ENCODE measurements at regions not wholly inside any gene's neighbourhood (a gene's known extent, or its start where the extent isn't known, plus 50 kb on each side); places are given as distances from the start of the nearest gene placed in this dataset.
"Not testable (repeated sequence)": the region's sequence is repeated elsewhere in the genome, so short reads cannot be mapped to it uniquely, and the experiment has no call there.

DNA sequence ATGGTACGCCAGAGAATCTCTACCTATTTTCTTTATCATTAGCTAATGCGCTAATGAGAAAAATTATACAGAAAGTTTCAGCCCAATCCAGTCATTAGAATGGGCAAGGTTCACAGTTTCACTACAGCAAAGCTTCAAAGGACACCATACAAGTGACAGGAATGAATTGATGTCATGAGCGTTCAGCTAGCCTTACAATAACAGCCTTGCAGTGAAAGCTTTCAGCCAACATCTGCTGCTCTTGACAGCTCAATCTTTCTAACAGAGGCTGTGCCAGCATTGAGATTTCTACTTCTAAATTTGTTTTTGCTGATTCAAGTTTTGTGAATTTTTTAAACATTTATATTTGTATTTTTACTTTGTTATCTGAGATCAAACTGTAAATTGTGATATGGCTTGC lies 302.4 kb upstream of the FAM174A start:
- no peak for DNase-seq (ENCODE audit: low read depth in 2 of 2)

DNA sequence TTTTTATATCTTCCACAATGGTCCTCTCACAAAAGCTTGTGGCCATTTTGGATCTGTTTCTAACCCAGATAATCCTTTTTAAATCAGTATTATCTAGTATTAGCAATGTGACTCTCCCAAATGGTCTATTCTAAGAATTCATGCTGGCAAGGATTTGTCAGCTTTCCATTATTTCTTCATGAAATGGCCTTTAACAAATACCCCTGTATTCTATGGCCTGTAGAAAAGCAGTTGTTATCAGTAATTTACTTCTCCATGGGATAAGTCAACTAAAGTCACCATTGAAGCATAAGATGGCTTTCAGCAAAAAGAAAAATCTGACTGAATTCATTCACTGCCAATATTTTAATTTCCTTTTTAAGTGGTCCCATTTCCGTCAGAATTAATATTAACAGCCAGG lies 346.4 kb upstream of the FAM174A start:
- DNase-seq (ENCODE audit: low read depth in 2 of 2) = no peak

DNA sequence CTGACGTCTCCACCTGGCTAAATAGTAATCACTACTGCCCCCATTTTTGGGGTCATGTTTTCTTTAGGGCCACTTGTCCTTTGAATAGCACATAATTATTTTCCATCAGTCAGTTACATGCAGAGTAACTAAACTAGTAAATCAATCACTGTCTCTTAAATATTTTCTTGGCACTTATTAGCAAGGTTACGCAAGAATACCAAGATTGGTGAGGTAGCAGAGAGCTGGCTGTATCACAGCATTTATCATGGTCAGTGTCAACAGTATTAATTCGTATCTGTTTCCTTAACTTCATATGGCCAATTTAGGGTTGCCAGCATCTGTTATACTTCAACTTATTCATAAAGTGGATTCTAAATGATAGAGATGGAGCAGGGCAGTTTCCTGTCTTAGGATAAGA lies 346.8 kb upstream of the FAM174A start:
- no peak for DNase-seq (ENCODE audit: low read depth in 2 of 2)

DNA sequence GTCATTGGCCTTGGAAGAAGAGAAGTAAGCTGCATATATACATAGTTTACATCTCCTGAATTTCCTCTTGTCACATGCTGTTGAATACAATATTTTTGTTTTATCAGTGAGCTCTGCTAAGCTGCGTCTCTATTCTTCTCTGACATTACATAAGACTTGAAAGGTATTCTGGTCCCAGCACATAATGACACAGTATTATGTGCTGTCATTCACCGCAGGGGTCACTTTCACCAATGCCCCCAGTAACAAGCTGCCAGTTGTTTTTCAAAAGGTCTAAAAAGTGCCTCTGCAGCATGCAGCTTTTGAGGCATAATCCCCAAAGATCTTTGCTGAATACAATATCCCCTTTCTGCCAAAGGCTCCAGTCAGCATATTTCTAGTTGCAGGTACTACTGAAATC lies 349.0 kb upstream of the FAM174A start:
- no peak for DNase-seq (ENCODE audit: low read depth in 2 of 2)

DNA sequence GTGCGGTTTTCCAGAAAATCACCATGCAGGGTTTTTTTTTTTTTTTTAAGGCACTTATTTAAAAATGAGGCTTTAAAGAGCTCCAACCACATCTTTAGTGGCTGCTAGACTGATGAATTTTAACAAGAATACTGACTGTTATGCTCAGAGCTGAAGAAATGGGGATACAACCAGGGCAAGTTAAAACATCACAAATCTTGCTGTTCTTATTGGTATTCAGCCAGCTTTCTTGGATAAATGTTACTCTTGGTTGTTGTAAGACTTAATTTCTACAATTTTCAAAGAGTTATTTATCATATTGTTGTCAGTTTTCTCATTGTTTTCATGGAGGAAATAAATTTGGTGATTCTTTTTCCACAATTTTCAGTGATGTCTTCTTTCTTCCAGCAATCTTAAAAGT lies 352.8 kb upstream of the FAM174A start:
- no peak for DNase-seq (ENCODE audit: low read depth in 2 of 2)

DNA sequence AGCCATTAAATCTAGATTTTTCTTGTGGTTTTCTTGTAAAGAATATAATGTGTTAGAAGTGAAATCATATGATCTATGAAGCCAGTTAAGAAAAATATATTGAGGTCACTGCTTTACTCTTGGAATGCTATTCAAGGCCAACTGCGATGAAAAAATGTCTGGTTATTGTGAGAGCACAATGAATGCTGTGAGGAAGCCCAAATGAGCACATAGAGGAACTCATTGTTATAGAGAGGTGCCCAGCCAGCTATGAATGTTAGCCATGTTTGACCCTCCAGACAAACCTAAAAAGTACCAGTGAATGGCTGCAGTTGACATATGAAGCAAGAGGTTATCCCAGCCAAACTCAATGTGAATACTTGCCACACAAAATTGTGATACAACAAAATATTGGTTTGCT lies 359.8 kb upstream of the FAM174A start:
- no peak for DNase-seq (ENCODE audit: low read depth in 2 of 2)

DNA sequence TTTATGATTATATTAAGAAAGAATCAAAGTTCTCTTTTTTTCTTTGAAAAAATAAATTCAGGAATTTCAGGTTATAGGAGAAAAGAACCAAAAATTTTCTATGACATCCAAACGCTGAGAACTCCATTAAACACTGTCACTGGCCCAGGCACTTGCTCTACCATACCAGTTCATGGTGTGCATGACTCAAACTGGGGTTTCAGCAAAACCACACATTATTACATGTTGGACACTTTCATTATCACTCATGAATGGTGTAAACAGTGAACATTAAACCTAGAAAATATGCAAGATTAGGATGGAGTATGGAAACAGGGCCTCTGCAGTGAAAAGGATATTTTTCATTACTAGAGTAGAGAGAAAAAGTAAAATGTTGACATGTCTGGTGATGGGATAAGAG lies 369.9 kb upstream of the FAM174A start:
- DNase-seq (ENCODE audit: low read depth in 2 of 2) = no peak

DNA sequence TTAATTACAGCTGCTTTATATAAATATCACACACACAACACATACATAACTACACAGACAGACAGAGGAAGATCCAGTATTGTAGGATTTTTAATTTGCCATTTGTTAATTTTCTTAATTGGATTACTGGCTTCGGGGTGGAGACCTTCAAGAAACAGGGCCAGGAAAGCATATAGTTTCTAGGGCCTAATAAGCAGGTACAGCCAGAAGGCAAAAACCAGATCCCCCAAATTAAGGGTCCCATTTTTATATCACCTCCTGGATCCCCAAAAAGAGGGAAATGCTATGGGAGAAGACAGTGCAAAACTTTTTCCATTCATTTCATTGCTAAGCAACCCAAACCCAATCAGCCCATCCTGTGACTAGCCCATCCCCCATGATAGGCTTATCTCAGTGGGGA lies 373.3 kb upstream of the FAM174A start:
- no peak for DNase-seq (ENCODE audit: low read depth in 2 of 2)

DNA sequence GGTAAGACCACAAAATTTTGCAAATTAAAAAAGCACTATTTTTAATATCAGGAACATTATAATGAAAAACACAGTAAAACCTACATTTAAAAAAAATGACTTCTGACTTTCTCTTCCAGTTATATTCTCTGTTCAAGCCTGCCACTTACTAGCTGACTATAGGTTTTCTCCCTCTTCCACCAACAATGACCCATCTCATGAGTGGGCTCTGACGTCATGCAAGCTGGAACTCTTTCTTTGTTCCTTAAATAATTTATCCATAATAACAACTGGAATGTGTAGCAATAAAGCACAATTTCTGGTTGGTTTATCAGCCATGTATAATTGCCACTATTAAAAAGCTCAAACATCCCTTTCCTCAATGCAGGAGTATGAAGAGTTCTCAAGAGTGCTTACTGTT lies 378.1 kb upstream of the FAM174A start:
- no peak for DNase-seq (ENCODE audit: low read depth in 2 of 2)

DNA sequence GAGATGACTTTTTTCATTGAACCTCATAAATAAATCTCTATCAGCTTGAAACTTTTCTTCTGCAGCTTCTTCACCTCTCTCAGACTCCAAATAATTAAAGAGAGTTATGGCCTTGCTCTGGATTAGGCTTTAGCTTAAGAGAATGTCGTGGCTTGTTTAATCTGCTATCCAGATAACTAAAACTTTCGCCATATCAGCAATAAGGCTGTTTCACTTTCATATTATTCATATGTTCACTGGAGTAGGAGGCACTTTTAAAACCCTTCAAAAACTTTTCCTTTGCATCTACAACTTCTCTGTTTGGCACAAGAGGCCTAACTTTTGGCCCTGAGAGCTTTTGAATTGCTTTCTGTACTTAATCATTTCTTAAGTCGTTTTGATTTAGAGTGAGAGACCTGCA lies 386.9 kb upstream of the FAM174A start:
- no peak for DNase-seq (ENCODE audit: low read depth in 2 of 2)

DNA sequence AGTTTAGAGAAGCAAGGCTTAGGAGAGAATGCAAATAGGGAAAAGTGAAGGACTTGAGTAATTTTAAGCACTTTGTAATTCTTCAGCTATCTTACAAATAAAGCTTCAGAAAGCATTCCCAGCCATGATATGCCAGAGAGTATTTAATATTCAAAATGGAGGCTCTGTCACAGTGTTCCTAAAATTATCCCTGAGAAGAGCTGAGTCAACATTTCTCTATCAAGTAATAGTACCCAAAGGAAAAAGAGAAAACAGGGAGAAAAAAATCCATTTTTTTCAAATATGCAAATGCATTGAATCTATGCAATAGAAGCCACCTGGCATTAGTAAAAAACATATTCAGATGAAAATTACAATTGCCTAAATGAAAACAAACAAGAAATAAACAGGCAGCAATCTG lies 392.6 kb upstream of the FAM174A start:
- no peak for DNase-seq (ENCODE audit: low read depth in 2 of 2)

DNA sequence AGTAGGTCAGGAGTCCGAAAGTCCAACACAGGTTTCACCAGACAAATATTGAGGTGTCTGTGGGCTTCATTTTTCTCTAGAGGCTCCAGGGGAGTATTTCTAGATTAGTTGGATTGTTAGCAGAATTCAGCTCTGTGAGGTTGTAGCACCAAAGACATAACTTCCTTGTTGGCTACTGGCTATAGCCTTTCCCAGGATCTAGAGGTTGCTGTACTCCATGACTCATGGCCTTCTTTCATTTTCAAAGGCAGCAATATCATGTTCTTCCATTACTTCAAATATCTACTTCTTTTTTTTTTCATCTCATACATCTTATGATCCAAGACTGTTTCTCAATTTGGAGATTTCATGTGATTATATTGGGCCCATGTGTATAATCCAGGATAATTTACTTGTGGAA lies 404.0 kb upstream of the FAM174A start:
- no peak for DNase-seq (ENCODE audit: low read depth in 2 of 2)

DNA sequence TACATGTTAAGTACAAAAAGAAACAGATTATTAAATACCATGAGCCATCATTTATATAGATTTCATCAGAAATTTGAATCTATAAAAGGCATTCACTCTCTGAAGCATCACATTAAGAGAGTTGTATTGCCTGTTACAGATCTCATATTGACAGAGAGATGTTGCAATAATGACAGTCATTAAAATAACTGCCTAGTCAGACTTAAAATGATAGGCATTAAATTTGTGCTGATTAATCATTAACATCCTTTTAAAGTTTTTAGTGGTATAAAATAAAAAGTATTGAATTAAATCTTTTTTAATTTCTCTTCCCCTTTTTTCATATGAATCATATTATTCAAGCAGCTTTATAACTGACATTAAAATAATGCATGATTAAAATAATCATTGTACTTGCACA lies 404.9 kb upstream of the FAM174A start:
- no peak for DNase-seq (ENCODE audit: low read depth in 2 of 2)

DNA sequence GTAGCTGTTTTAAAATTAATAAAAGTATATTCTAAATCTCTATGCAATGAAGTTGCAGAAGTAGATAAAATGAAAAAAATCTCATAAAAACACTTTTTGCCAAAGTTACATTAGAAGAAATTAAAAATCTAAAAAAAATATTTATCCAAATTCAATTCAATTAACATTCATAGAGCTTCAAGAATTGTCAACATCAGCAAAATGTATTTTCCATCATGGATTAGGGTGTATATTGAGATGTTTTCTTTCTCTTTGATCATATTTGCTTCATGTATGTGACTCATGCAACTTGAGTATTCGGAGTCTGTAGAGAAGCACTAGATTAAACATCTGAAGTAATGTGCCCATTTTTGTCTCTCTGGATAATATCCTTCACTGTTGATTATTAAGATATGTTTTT lies 415.3 kb upstream of the FAM174A start:
- DNase-seq (ENCODE audit: low read depth in 2 of 2) = no peak

DNA sequence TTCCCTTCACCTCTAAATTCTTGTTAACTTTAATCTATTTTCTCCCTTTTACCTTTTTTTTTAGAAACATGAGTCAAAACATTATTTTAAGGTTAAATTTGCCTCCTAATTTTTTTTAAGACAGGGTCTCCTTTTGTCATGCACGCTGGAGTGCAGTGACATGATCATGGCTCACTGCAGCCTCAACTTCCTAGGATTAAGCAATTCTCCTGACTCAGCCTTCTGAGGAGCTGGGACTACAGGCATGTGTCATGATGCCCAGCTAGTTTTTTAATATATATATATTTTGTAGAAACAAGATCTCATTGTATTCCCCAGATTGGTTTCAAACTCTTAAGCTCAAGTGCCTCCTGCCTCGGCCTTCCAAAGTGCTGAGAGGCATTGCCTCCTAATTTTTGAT lies 424.7 kb upstream of the FAM174A start:
- DNase-seq (ENCODE audit: low read depth in 2 of 2) = no peak

DNA sequence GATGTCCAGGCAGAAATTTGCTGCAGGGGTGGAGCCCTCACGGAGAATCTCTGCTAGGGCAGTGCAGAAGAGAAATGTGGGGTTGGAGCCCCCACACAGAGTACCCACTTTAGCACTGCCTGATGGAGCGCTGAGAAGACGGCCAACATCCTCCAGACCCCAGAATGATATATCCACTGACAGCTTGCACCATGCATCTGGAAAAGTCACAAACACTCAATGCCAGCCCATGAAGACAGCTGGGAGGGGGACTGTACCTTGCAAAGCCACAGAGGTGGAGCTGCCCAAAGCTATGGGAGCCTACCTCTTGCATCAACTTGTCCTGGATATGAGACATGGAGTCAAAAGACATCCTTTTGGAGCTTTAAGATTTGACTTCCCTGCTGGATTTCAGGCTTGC lies 426.3 kb upstream of the FAM174A start:
- no peak for DNase-seq (ENCODE audit: low read depth in 2 of 2)

DNA sequence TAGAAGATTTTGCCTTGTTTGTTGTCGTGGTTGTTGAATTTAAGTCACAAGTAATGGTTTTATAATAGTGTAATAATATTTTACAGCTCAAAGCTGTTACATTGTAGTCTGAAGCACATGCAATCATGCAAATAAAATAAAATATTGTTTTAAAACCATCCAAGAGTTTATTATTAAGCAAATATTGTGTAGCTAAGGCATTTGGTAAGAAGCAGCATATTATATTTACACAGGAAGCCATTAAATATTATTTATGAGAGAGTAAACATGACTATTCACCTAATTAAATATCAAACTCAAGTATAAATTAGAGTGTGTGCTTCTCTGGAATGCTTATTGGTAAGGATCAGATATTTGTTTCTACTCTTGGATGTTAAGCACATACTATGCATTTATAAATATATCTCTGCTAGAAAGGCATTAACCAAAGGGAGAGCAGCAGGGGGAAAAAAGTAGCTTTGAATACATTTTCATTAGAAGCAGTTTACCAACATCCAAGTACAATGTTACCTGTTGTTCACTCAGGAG lies 431.5 kb upstream of the FAM174A start:
- DNase-seq (ENCODE audit: low read depth in 2 of 2) = not testable (repeated sequence)

DNA sequence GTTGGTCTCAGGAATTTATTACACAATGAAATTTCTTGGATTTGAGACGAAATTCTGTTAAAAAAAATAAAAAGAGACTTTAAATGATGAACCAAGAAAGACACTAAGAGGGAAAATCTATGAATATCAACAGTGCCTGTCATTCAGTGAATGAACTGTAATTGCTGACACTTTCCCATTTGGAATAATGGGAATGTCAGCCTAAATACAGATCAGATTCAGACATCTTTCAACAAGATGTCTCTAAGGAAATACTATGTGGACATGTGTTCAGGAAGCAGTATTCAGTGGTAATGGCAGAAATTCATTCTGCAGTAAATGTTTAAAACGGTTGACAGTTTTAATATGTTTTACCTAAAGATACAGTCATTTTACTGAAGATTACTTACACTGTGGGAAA lies 433.7 kb upstream of the FAM174A start:
- DNase-seq (ENCODE audit: low read depth in 2 of 2) = not testable (repeated sequence)

DNA sequence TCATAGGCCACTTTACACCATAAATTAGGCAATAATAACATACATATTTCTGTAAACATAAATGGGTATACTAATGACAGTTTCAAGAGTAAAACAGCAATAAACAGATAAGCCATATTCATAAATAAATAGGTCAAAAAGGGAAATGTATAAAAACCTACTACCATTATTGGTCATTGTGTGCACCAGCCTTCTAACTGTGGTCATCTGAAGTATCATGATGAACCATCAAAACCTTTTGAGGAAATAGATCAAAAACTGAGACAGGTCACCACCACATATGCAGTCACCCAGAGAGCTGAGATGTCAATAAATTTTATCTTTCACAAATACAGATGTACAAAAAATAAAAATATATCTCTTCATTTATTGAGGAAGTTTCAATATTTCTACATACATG lies 438.8 kb upstream of the FAM174A start:
- not testable (repeated sequence) for DNase-seq (ENCODE audit: low read depth in 2 of 2)

DNA sequence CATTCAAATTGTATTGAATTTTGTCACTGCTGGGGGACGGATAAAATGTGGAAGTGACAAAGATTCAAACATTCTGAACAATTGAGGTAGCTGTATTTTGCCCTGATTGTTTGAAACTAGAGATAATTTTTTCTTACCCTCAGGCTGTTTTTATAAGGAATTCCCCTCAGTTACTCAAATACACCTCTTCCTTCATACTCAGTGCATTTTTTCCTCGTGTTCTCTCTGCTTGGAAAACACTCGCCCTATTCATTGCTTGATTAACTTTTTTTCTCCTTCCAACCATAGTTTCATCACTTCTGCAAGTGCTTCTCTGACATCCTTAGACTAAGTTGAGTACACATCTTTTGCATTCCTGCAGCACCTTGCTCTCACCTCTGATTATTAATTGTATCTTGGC lies 454.5 kb upstream of the FAM174A start:
- not testable (repeated sequence) for DNase-seq (ENCODE audit: low read depth in 2 of 2)

DNA sequence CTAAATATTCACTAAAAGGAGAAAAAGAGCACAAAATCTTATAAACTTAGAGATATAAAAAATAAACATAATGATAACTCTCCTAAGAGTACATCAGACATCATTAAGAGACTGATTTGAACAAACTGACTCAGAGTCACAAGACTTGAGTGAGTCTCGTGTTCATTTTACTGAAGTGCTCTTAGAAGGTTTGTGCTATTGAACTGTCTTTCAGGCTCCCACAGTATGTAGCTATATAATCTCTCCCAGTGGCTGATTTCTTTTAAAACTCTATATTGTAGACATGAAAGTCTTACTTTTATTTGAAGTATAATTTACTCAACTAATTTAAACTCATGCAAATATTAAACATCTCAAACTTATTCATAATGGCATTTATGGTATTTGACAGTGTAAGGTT lies 456.0 kb upstream of the FAM174A start:
- not testable (repeated sequence) for DNase-seq (ENCODE audit: low read depth in 2 of 2)

DNA sequence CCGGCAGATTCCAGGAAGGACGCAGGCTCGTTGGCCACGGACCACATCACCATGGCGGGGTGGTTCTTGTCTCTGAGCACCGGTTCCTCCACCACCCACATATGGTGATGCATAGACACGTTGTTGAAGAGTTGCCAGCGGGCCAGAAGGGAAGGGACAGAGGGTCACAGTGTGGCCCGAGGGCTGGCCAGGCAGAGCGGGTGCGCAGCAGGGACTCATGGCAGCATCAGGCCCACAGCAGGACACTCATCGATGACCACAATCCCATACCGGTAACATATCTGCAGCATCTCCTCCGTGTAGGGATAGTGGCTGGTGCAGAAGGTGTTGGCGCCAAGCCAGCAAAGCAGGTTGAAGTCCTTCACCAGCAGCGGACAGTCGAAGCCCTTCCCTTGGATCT lies 469.2 kb upstream of the FAM174A start:
- DNase-seq (ENCODE audit: low read depth in 2 of 2) = not testable (repeated sequence)

DNA sequence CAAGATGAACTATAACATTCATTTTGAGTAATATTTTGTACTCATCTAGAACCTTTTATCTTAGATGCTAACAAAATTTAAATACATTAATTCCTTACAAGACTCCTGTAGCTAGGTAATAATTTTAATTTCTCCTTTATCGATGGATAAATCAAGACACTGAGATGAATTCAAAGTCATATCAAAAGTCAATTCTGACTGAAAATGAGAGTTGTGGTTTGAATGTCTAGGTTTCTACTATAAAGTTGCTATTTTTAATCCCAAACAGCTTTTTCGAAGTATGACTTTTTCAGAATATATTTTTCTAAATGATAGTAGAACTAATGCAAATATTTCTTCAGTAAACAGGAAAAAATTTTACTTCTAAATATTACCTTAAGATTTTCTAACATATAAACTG lies 491.7 kb upstream of the FAM174A start:
- DNase-seq (ENCODE audit: low read depth in 2 of 2) = no peak

DNA sequence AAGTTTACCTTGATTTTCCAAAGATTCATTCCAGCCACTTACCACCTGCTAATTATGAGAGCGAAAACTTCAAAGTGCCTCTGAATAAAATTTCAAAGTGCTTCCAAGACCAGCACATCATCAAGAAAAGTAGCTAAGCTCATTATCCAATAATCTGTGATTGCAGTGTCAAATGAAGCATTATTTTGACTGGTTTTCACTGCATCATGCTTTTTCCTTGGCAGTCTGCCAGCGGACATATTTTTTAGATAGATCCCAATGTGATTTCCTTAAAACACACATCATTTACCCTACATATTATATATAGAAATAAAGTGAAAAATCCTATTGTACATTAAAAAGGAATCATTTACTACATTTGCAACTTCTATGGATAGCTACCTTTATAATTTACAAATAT lies 508.6 kb upstream of the FAM174A start:
- DNase-seq (ENCODE audit: low read depth in 2 of 2) = no peak

DNA sequence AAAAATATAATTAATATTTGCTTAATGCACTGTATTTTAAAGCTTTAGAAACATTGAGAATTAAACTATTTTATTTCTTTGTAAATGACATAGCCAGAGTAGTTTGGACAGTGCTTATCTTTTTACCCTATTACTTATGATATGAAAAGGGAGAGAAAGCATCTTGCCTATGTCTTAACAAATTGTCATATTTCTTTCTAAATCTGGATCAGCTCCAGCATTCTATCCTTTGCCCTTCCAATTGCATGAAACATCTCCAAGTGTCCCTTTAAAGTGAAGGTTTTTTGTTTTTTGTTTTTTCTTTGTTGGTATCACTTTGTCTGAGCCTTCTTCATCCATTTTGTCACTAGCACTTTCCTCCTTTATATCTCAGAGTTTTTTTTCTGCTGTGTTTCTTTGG lies 511.6 kb upstream of the FAM174A start:
- no peak for DNase-seq (ENCODE audit: low read depth in 2 of 2)

Measured in stimulated activated CD8-positive, alpha-beta memory T cell treated with anti-CD3 and anti-CD28 coated beads, Interleukin-15, amount 100 ng/mL, for 4 hours (primary cell).